MCF 10A (cell line): ENCODE measurements at regions not wholly inside any gene's neighbourhood (a gene's known extent, or its start where the extent isn't known, plus 50 kb on each side); places are given as distances from the start of the nearest gene placed in this dataset.

ENCODE experiments used
- BruUV-seq: library from RNA; stranded (reverse); fragments of 400-500 nt; replicated peaks from 2 replicates; lab custom pipeline; 2021; lab: Mats Ljungman, UMichigan
- CTCF ChIA-PET: fragments of 300-600 bp; sonication (Branson Sonifier 250); formaldehyde crosslinking; extraction: SDS; loops from one replicate; lab custom pipeline; 2021; ENCODE audit warnings: antibody characterized with exemption, inconsistent platforms; lab: Yijun Ruan, JAX
- POLR2A ChIA-PET: fragments of 300-600, 350-650 bp; sonication (Branson Sonifier 250); formaldehyde crosslinking; extraction: SDS; loops from one replicate; lab custom pipeline; 2020; ENCODE audit warnings: antibody characterized with exemption, inconsistent platforms; lab: Yijun Ruan, JAX
- DNase-seq: peaks from one replicate; pipeline ENCODE4 v3.0.0-alpha.2; 2018; ENCODE audit not compliant: unreplicated experiment
- H3K27ac Mint-ChIP-seq: one replicate; pipeline ENCODE4 v1.8.0; 2022; ENCODE audit warnings: mild to moderate bottlenecking, low read depth, mixed read lengths; ENCODE audit not compliant: unreplicated experiment
- H3K27me3 Mint-ChIP-seq: one replicate; pipeline ENCODE4 v1.8.0; 2022; ENCODE audit warnings: mixed read lengths; ENCODE audit not compliant: insufficient read depth, unreplicated experiment
- H3K36me3 Mint-ChIP-seq: one replicate; pipeline ENCODE4 v1.8.0; 2022; ENCODE audit warnings: mild to moderate bottlenecking, moderate library complexity, mixed read lengths; ENCODE audit not compliant: insufficient read depth, unreplicated experiment
- H3K4me1 Mint-ChIP-seq: one replicate; pipeline ENCODE4 v1.8.0; 2022; ENCODE audit warnings: mixed read lengths; ENCODE audit not compliant: insufficient read depth, unreplicated experiment
- H3K4me3 Mint-ChIP-seq: one replicate; pipeline ENCODE4 v1.8.0; 2022; ENCODE audit warnings: mild to moderate bottlenecking, moderate library complexity, mixed read lengths; ENCODE audit not compliant: unreplicated experiment
- H3K9me3 Mint-ChIP-seq: one replicate; pipeline ENCODE4 v1.8.0; 2022; ENCODE audit warnings: mixed read lengths; ENCODE audit not compliant: unreplicated experiment
- intact Hi-C: fragments of 100-400 bp; cut with micrococcal nuclease; formaldehyde crosslinking; loops from 2 replicates; pipeline ENCODE4 v1.14.1; 2022
- TF ChIP-seq, protein P1 (sequence below): fragments of 200-600 bp; IDR thresholded peaks from one replicate; pipeline ENCODE4 v1.8.0; 2022; ENCODE audit warnings: antibody characterized with exemption, mild to moderate bottlenecking; ENCODE audit not compliant: unreplicated experiment

DNA sequence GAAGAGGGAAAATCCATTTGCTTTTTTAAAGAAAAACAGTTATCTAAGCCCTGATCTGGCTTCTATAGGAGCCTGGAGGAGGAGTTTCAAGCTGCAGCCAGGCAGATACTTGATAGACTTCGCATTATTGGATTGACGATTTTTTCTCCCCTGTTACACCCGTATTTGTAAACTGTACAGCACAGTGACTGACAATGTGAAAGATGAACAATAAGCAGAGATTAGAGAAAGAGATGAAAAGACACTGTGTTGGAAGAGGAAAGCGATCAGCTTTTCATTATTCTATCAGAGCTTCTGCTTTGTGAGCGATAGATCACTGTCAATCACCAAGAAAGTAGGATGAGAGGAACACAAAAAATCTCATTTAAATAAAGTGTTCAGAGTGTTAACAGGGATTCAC, 639.2 kb downstream of the TLL1 start:
- no peak for DNase-seq
- H3K4me1 Mint-ChIP-seq = no peaks in the 10 kb centered on the region
- H3K27me3 Mint-ChIP-seq = no peaks in the 10 kb centered on the region
- H3K9me3 Mint-ChIP-seq = no peaks in the 10 kb centered on the region
- H3K36me3 Mint-ChIP-seq = no peaks in the 10 kb centered on the region
- no peak overlapping the region for H3K4me3 Mint-ChIP-seq
- ChIA-PET POLR2A (no interaction called here), CTCF (interaction anchor here (0.7 kb wide), 2 partner anchors 133 to 377 kb away, joined by 3 read pairs; no protein-coding TSS in a partner anchor)
- BruUV-seq = no TSS peak
- TF ChIP-seq, protein P1, sequence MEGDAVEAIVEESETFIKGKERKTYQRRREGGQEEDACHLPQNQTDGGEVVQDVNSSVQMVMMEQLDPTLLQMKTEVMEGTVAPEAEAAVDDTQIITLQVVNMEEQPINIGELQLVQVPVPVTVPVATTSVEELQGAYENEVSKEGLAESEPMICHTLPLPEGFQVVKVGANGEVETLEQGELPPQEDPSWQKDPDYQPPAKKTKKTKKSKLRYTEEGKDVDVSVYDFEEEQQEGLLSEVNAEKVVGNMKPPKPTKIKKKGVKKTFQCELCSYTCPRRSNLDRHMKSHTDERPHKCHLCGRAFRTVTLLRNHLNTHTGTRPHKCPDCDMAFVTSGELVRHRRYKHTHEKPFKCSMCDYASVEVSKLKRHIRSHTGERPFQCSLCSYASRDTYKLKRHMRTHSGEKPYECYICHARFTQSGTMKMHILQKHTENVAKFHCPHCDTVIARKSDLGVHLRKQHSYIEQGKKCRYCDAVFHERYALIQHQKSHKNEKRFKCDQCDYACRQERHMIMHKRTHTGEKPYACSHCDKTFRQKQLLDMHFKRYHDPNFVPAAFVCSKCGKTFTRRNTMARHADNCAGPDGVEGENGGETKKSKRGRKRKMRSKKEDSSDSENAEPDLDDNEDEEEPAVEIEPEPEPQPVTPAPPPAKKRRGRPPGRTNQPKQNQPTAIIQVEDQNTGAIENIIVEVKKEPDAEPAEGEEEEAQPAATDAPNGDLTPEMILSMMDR = no peak
- intact Hi-C loops = no loop called here
- H3K27ac Mint-ChIP-seq = no peak overlapping the region

DNA sequence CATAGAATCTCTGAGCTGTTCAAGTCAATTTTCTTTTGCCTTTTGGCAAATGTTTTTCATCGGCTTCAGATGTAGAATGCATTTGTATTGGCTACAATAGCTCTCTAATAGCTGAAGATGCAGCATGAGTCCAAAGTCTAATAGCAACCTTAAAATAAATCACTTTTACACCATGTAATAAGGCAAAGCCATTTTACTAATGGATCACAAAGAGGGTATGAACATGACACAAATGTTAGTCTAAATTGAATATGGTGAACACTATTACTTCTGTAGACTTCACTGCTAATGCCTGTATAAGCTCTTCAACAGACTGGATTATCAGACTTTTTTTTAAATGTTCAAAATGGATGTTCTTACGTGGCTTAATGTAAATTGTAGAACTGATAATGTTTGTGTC, 645.3 kb downstream of the TLL1 start:
- Mint-ChIP-seq H3K4me1 (no peaks in the 10 kb centered on the region), H3K27ac (no peak overlapping the region), H3K4me3 (no peak overlapping the region), H3K36me3 (no peaks in the 10 kb centered on the region), H3K9me3 (no peaks in the 10 kb centered on the region), H3K27me3 (no peaks in the 10 kb centered on the region)
- intact Hi-C loops = no loop called here
- TF ChIP-seq, protein P1 = no peak
- BruUV-seq = no TSS peak
- no peak for DNase-seq
- CTCF ChIA-PET = no interaction called here
- POLR2A ChIA-PET = no interaction called here

DNA sequence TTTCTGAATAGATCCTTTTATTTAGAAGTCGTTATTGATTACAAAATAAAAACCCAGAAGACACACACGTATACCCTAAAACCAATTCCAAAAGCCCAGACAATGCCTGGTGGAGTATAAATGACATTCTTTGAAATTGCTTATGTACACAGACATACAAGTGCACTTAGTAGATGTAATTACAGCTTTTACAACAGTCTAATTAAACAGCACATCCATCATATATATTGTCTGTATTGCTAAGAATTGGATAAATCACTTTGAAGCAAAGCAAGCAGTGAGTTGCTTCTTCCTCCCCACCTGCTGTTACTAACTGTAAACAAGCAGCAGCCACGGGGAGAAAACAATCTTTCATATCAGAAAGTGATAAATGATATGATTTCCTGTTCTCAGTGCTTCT, 645.7 kb downstream of the TLL1 start:
- Mint-ChIP-seq H3K36me3 (no peaks in the 10 kb centered on the region), H3K27me3 (no peaks in the 10 kb centered on the region), H3K27ac (no peak overlapping the region), H3K4me1 (no peaks in the 10 kb centered on the region), H3K9me3 (no peaks in the 10 kb centered on the region), H3K4me3 (no peak overlapping the region)
- POLR2A ChIA-PET = no interaction called here
- CTCF ChIA-PET = no interaction called here
- DNase-seq = no peak
- intact Hi-C loops = no loop called here
- TF ChIP-seq, protein P1 = no peak
- no TSS peak for BruUV-seq

DNA sequence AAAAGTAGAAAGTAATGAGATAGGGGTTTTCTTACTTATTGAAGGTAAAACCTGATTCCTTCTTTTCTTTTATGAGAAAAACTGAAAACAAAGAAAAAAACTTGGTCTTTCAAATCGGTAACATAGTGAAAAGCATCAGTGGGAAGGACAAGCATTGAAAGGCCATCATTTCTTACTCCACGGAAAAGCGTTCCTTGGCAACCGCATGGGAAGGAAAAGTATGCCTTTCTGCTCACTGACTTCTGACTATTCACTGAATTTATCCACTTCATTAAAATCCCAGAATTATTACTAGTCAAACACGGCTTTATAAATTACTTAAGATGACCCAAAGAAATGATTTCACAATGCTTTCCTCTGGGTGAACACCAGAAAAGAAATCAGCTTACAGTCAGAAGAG, 646.7 kb downstream of the TLL1 start:
- Mint-ChIP-seq H3K4me1 (no peaks in the 10 kb centered on the region), H3K4me3 (no peak overlapping the region), H3K27ac (no peak overlapping the region), H3K9me3 (no peaks in the 10 kb centered on the region), H3K27me3 (no peaks in the 10 kb centered on the region), H3K36me3 (no peaks in the 10 kb centered on the region)
- ChIA-PET POLR2A (no interaction called here), CTCF (no interaction called here)
- TF ChIP-seq, protein P1 = no peak
- no peak for DNase-seq
- intact Hi-C loops = no loop called here
- no TSS peak for BruUV-seq
